T-helper 17 cell (primary cell): ENCODE measurements at regions not wholly inside any gene's neighbourhood (a gene's known extent, or its start where the extent isn't known, plus 50 kb on each side); places are given as distances from the start of the nearest gene placed in this dataset.

Experiments used
- ATAC-seq: fragments of 150-1000 bp; cut with Tn5 transposase; 2 replicates; pipeline ENCODE4 v1.10.0; 2021; ENCODE audit warnings: mild to moderate bottlenecking, moderate library complexity
- DNase-seq, 3 donors: peaks; one replicate each; pipeline versions ENCODE4 v3.0.0 to v3.0.0-alpha.2; 2020 to 2021
- H3K9me3 ChIP-seq: one replicate; pipeline ENCODE4 v1.7.0; 2013; ENCODE audit warnings: low read length, mild to moderate bottlenecking; ENCODE audit not compliant: control insufficient read depth, poor library complexity, severe bottlenecking
- H3K27ac Mint-ChIP-seq: one replicate; pipeline ENCODE4 v1.8.0; 2022; ENCODE audit warnings: mild to moderate bottlenecking, moderate library complexity, mixed read lengths
- H3K27me3 Mint-ChIP-seq: one replicate; pipeline ENCODE4 v1.8.0; 2022; ENCODE audit warnings: mixed read lengths
- H3K36me3 Mint-ChIP-seq: one replicate; pipeline ENCODE4 v1.8.0; 2022; ENCODE audit warnings: low read depth, mixed read lengths
- H3K4me1 Mint-ChIP-seq: one replicate; pipeline ENCODE4 v1.8.0; 2022; ENCODE audit warnings: mild to moderate bottlenecking, mixed read lengths
- H3K4me3 Mint-ChIP-seq: one replicate; pipeline ENCODE4 v1.8.0; 2022; ENCODE audit warnings: mild to moderate bottlenecking, moderate library complexity, mixed read lengths

- Mint-ChIP-seq H3K36me3 (no peaks in the 10 kb centered on the region), H3K4me1 (no peaks in the 10 kb centered on the region), H3K27me3 (peaks cover 44% of the 10 kb centered on the region), H3K27ac (no peak overlapping the region), H3K4me3 (no peak overlapping the region)
- DNase-seq (no peak), ATAC-seq (no peak)
- H3K9me3 ChIP-seq = no peaks in the 10 kb centered on the region
Measured at GRCh38 chr9:2473681-2474080, 147.9 kb upstream of the VLDLR start.

DNA sequence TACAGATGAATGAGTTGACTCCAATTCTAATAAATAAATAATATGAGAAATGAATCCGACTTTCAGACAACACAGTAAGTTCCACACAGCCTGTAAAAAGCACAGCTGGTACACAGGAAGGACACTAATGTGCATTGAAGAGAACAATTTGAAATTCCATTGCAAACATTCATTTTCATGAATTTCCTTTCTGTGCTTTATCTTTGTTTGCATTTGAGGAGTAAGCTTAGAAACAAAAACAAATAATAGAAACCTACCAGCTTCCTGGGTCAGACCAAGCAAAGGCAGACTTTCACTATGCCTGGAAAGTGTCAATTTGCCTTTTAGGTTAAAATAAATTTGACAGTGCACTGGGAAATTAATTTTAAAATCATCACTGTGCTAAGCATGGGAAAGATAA lies 143.8 kb upstream of the VLDLR start:
- H3K4me3 Mint-ChIP-seq = no peak overlapping the region
- no peak overlapping the region for H3K27ac Mint-ChIP-seq
- no peak for ATAC-seq
- DNase-seq = no peak
- no peaks in the 10 kb centered on the region for H3K36me3 Mint-ChIP-seq
- no peaks in the 10 kb centered on the region for H3K4me1 Mint-ChIP-seq
- peaks cover 30% of the 10 kb centered on the region for H3K27me3 Mint-ChIP-seq
- no peaks in the 10 kb centered on the region for H3K9me3 ChIP-seq

DNA sequence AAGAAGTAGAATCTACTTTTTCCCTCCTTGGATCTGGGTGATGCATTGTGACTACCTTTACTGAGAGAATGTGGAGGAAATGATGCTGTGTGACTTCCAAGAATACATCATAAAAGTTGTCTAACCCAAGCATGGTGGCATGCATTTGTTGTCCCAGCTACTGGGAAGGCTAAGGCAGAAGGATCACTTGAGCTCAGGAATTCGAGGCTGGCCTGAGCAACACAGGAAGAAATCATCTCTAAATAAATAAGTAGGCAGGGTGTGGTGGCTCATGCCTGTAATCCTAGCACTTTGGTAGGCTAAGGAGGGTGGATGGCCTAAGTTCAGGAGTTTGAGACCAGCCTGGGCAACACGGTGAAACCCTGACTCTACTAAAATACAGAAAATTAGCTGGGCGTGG lies 143.2 kb upstream of the VLDLR start:
- Mint-ChIP-seq H3K36me3 (no peaks in the 10 kb centered on the region), H3K27me3 (peaks cover 30% of the 10 kb centered on the region), H3K4me3 (no peak overlapping the region), H3K4me1 (no peaks in the 10 kb centered on the region), H3K27ac (no peak overlapping the region)
- ATAC-seq (no peak), DNase-seq (no peak)
- H3K9me3 ChIP-seq = no peaks in the 10 kb centered on the region

DNA sequence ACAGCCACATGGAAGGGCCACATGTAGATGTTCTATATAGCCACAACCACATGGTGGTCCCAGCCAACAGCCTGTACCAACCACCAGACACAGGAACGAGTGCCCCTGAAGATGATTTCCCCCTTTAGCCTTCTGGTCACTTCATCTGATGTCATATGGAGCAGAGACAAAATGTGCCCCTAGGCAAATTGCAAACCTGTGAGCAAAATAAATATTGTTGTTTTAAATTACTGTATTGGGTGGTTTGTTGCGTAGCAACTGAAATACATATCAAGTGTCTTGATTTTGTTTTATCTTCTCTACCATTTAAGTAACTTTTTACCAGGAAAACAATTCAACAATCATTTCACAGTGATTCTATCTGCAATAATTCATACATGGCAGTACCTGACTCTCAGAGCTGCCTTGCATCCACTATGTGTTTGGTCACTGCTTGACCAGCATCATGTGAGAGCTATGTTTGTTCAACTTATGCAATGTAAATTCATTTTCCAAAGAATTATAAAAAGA lies 142.5 kb upstream of the VLDLR start:
- no peak for DNase-seq
- Mint-ChIP-seq H3K36me3 (no peaks in the 10 kb centered on the region), H3K4me1 (no peaks in the 10 kb centered on the region), H3K27me3 (peaks cover 27% of the 10 kb centered on the region), H3K27ac (no peak overlapping the region), H3K4me3 (no peak overlapping the region)
- H3K9me3 ChIP-seq = no peaks in the 10 kb centered on the region
- no peak for ATAC-seq

- no peaks in the 10 kb centered on the region for H3K4me1 Mint-ChIP-seq
- ATAC-seq (no peak), DNase-seq (no peak)
- no peak overlapping the region for H3K27ac Mint-ChIP-seq
- H3K4me3 Mint-ChIP-seq = no peak overlapping the region
- peaks cover 30% of the 10 kb centered on the region for H3K27me3 Mint-ChIP-seq
- no peaks in the 10 kb centered on the region for H3K36me3 Mint-ChIP-seq
- no peaks in the 10 kb centered on the region for H3K9me3 ChIP-seq
Measured at GRCh38 chr9:2480255-2480837, 141.2 kb upstream of the VLDLR start.

- H3K4me1 Mint-ChIP-seq = no peaks in the 10 kb centered on the region
- H3K4me3 Mint-ChIP-seq = no peak overlapping the region
- no peak overlapping the region for H3K27ac Mint-ChIP-seq
- no peak for DNase-seq
- no peaks in the 10 kb centered on the region for H3K36me3 Mint-ChIP-seq
- H3K9me3 ChIP-seq = no peaks in the 10 kb centered on the region
- ATAC-seq = no peak
- H3K27me3 Mint-ChIP-seq = peaks cover 27% of the 10 kb centered on the region
Measured at GRCh38 chr9:2481216-2481615, 140.4 kb upstream of the VLDLR start.

DNA sequence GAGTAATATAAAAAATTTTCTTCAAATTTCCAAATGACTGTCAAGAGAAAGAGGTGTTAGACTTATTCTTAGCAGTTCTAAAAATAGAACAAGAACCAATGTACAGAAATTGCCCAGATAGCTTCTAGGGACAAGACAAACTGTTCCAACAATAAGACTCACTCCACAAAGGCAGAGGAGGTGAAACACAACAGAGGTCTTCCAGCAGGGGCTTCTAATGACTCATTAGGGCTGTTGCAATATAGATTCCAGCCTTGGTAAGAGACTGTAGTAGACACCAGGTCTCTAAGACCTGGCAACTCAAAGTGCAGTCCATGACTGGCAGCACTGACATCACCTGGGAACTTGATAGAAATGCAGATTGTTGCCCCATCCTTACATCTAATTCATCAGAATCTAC lies 134.6 kb upstream of the VLDLR start:
- no peaks in the 10 kb centered on the region for H3K36me3 Mint-ChIP-seq
- no peak for ATAC-seq
- H3K4me1 Mint-ChIP-seq = no peaks in the 10 kb centered on the region
- H3K9me3 ChIP-seq = no peaks in the 10 kb centered on the region
- no peak overlapping the region for H3K4me3 Mint-ChIP-seq
- no peak for DNase-seq
- H3K27ac Mint-ChIP-seq = no peak overlapping the region
- peaks cover 27% of the 10 kb centered on the region for H3K27me3 Mint-ChIP-seq

- no peaks in the 10 kb centered on the region for H3K4me1 Mint-ChIP-seq
- H3K4me3 Mint-ChIP-seq = no peak overlapping the region
- H3K27ac Mint-ChIP-seq = no peak overlapping the region
- ATAC-seq (no peak), DNase-seq (no peak)
- peaks cover 21% of the 10 kb centered on the region for H3K27me3 Mint-ChIP-seq
- H3K9me3 ChIP-seq = no peaks in the 10 kb centered on the region
- H3K36me3 Mint-ChIP-seq = no peaks in the 10 kb centered on the region
Measured at GRCh38 chr9:2489838-2490314, 131.7 kb upstream of the VLDLR start.

- no peaks in the 10 kb centered on the region for H3K36me3 Mint-ChIP-seq
- no peak overlapping the region for H3K27ac Mint-ChIP-seq
- no peaks in the 10 kb centered on the region for H3K9me3 ChIP-seq
- H3K4me3 Mint-ChIP-seq = no peak overlapping the region
- ATAC-seq (no peak), DNase-seq (no peak)
- H3K4me1 Mint-ChIP-seq = no peaks in the 10 kb centered on the region
- peaks cover 21% of the 10 kb centered on the region for H3K27me3 Mint-ChIP-seq
Measured at GRCh38 chr9:2492161-2492560, 129.4 kb upstream of the VLDLR start.

- DNase-seq (no peak), ATAC-seq (no peak)
- Mint-ChIP-seq H3K4me3 (no peak overlapping the region), H3K36me3 (no peaks in the 10 kb centered on the region), H3K4me1 (no peaks in the 10 kb centered on the region), H3K27me3 (peaks cover 14% of the 10 kb centered on the region), H3K27ac (no peak overlapping the region)
- H3K9me3 ChIP-seq = no peaks in the 10 kb centered on the region
Measured at GRCh38 chr9:2493109-2493508, 128.5 kb upstream of the VLDLR start.

DNA sequence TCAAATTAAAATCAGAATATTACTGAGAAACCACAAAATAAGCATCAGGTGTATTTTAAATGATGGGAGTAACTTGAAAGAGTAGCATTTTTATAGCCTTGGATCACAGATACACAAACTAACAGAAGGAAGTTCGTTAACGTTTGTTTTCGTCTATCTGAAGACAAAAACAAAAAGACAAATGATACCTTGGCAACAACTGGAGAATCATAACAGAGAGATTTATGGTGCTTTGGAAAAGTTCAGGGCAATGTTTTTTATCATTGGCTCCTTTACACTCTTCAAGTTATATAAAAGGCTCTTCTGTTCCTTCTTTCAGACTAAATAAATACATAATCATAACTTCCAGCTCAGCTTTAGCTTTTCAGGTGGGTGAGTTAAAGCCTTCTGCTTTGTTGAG lies 128.1 kb upstream of the VLDLR start:
- ATAC-seq = no peak
- H3K9me3 ChIP-seq = no peaks in the 10 kb centered on the region
- DNase-seq = no peak
- Mint-ChIP-seq H3K27me3 (peaks cover 14% of the 10 kb centered on the region), H3K4me3 (no peak overlapping the region), H3K27ac (no peak overlapping the region), H3K36me3 (no peaks in the 10 kb centered on the region), H3K4me1 (no peaks in the 10 kb centered on the region)

DNA sequence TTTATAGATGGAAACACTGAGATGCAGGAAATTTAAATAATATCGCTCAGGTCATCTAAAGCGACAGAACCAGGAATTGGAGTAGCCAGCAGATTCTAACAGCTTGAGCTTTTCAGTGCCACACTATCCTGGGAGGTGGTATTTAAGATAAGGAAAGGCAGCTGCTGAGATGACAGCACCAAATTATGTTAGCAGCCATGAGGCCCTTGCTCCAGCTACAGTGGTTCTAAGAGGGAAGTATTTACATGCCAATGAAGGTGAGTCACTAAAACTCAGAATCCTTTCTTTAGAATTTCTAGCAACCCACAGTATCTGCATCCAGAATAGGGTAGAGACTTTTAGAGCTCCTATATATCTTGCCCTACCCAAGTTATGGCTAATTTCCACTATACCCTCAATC lies 127.0 kb upstream of the VLDLR start:
- peaks cover 14% of the 10 kb centered on the region for H3K27me3 Mint-ChIP-seq
- H3K27ac Mint-ChIP-seq = no peak overlapping the region
- DNase-seq = no peak
- no peaks in the 10 kb centered on the region for H3K9me3 ChIP-seq
- H3K4me1 Mint-ChIP-seq = no peaks in the 10 kb centered on the region
- no peak for ATAC-seq
- no peak overlapping the region for H3K4me3 Mint-ChIP-seq
- no peaks in the 10 kb centered on the region for H3K36me3 Mint-ChIP-seq

- Mint-ChIP-seq H3K4me3 (no peak overlapping the region), H3K36me3 (no peaks in the 10 kb centered on the region), H3K4me1 (no peaks in the 10 kb centered on the region), H3K27me3 (peaks cover 14% of the 10 kb centered on the region), H3K27ac (no peak overlapping the region)
- DNase-seq (no peak), ATAC-seq (no peak)
- no peaks in the 10 kb centered on the region for H3K9me3 ChIP-seq
Measured at GRCh38 chr9:2495221-2496005, 126.2 kb upstream of the VLDLR start.

DNA sequence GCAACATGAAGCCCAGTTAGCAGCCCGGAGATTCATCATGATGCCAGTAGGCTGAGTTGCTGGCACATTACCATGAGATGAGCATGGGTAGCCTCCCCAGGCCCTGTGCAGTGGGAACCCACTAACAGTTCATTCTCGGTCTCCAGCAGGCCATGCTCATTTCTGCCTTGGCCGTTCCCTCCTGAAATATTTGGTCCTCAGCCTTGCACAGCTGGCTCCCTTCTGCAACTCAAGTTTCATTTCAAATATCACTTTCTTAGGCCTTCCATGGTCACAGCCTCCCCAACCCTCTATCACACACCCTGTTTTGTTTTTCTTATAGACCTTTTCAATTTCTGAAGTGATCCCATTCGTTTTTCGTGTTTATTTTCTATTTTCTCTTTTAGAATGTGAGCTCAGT lies 125.4 kb upstream of the VLDLR start:
- Mint-ChIP-seq H3K27ac (no peak overlapping the region), H3K36me3 (no peaks in the 10 kb centered on the region), H3K4me1 (no peaks in the 10 kb centered on the region), H3K27me3 (peaks cover 10% of the 10 kb centered on the region), H3K4me3 (no peak overlapping the region)
- ATAC-seq (no peak), DNase-seq (no peak)
- no peaks in the 10 kb centered on the region for H3K9me3 ChIP-seq
